HG03439 (cell line): ENCODE measurements at regions not wholly inside any gene's neighbourhood (a gene's known extent, or its start where the extent isn't known, plus 50 kb on each side); places are given as distances from the start of the nearest gene placed in this dataset.
"Not testable (repeated sequence)": the region's sequence is repeated elsewhere in the genome, so short reads cannot be mapped to it uniquely, and the experiment has no call there.

Experiments
- ATAC-seq: cut with Tn5 transposase; IDR thresholded peaks from one replicate; pipeline ENCODE4 v1.9.1; 2021; ENCODE audit warnings: mild to moderate bottlenecking, moderate library complexity; ENCODE audit not compliant: unreplicated experiment

DNA sequence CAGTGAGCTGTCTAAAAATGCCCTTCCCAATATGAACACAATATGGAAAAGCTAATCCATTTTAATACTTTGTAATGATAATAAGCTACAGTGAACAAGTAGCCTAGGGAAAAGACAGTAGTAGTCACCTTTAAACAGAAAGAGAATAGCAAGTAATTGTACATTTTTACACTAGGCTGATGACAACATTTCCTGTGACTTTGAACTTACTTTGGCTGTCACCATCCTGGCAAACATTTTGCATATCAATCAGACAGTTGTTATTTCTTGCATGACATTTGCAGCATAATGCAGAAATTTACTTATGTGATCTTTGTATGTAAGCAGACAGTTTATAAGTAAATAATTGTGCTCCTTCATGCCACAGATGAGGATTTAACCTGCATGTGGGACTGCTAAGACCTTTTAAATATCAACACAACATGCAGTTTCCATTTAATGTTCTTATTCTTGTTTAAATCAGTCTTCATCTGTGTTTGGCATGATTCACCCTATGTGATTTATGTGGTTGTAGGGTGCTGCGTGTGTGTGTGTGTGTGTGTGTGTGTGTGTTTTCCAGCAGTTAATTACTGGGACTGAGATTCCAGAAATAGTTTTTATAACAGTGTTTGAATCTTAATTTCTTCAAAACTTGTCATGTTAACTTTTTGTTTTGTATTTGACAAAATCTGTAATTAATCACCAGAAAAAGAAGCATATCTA lies 997.1 kb upstream of the ARRDC3 start:
- no peak for ATAC-seq

DNA sequence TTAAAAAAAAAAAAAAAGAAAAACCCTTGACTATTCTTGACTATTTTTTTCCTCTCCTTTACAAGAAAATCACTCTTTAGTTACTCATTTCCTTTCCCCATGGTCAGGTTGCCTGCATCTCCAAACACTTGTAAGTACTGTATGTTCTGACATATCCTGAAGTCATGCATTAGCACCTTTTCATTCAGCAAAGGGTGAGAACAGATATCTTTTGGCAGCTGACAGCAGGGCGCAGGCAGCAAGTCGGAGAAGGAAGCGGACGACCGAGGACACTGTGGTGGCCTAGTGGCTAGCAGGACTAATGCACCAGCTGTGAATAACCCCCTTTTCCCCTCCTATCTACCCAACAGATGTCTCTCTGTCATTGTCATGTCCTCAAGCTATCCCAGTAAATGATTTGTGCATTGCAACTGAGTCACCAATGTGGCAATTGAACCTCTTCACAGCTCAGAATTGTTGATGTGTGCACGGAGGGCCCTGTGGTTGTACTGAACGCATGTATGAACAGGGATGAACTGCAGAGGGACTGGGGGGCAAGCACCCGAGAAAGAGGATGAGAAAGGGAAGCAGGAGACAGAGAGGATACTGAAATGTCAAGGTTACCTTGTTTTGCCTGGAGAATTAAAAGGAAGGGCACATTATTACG lies 996.0 kb upstream of the ARRDC3 start:
- ATAC-seq, result no peak

- no peak for ATAC-seq
Measured at GRCh38 chr5:92374859-92375258, 991.7 kb upstream of the ARRDC3 start.

DNA sequence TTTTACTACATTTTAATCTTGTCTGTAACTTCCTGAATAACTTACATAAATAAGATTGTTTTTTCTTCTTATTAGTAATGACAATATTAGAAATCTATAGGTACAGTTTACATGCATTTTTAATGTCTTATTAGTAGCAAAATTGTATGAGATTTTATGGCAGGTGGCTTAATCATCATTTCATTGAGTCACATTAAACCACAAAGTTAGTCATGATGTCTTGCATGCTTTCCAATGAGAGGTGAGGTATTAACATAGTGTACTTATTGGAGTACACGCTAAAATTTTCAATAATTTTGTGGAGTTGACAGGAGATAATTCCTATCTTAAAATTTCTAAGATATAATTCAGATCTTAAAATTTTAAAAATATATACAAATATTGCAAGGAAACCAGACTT lies 989.6 kb upstream of the ARRDC3 start:
- ATAC-seq, result no peak

DNA sequence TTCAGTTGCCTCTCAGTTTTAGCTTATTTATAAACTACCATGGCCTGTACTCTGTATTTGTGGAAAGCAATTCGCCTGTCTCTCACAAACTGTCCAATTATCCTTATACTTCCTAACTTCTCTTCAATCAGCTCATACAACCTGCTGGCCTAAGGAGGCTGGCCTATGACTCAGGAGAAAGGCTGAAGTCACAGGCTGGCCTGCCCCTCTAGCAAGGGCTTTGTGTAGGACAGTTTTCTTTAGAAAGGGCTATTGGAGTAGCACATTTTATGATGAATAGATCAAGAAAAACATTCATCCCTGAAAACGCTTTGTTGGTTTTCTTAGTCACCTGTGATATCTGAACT lies 988.7 kb upstream of the ARRDC3 start:
- no peak for ATAC-seq

DNA sequence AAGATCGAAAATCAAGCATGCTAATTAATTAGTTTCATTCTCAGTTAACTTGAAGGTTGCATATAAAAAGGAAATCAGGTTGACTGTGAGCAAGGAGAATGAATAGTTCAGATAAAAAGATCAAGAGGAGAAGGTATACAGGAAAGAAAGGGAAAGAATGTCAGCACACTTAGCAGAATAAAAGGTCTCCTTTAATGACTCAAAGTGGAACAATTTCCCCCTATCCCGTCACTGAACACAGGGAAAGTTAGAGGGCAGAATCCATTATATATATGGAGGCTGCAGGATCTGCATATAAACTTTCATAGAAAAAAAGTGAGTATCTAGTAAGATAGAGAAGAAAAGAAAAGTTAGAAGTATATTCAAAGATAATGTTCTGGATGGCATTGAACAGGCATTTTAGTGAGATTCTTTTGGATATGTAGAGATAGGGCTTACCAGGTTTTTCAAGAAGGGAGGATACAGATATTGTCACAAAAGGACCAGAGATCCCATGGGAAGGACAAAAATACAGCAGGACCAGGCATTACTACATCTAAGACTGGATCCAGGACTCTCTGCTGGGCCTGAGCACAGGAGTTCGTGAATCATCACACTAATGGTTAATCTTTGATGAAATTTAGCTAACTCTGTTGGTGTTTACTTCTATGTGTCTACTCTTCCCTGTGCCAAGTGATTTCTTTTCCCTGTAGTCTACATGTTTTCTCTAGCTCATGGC lies 988.2 kb upstream of the ARRDC3 start:
- ATAC-seq, result no peak

- no peak for ATAC-seq
Measured at GRCh38 chr5:92370032-92370431, 986.9 kb upstream of the ARRDC3 start.

DNA sequence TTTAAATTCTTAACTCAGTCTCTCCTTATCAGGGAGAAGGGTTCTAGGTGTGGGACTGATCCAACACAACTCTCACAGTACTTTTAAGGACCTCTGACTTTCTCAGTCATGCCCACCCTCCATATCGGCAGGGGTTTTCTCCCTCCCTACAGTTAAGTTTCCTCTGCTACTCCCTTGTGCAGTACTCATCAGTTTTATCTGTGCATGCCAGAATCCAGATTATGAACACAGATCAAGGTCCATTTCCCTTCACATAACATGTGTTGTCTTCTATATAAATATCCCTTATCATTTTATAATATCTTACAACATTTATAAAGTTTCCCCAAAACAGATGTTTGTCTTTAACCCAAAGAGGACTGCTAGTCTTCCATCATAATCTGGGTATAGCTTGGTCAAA lies 986.5 kb upstream of the ARRDC3 start:
- no peak for ATAC-seq

- ATAC-seq, result no peak
Measured at GRCh38 chr5:92364986-92365550, 982.0 kb upstream of the ARRDC3 start.

- ATAC-seq, result no peak
Measured at GRCh38 chr5:92353107-92354030, 970.3 kb upstream of the ARRDC3 start.

- no peak for ATAC-seq
Measured at GRCh38 chr5:92337772-92338234, 954.7 kb upstream of the ARRDC3 start.

DNA sequence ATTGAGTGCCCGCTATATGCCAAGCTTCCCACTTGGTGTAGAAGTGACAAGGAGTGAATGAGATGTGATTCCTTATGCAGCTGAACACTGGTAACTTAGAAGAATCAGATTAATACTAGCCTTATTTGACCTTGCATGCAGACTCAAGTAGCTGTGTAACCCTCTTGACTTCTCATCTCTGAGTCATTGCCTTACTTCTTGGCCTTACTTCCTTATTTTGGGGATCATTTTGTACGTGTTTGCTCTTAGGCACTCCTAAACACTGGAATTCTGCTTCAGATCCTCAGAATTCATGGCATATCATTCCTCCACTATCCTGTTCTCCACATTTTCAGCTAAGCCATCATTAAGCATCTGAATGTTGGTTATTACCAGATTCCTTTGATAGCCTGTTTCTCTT lies 948.9 kb upstream of the ARRDC3 start:
- no peak for ATAC-seq

DNA sequence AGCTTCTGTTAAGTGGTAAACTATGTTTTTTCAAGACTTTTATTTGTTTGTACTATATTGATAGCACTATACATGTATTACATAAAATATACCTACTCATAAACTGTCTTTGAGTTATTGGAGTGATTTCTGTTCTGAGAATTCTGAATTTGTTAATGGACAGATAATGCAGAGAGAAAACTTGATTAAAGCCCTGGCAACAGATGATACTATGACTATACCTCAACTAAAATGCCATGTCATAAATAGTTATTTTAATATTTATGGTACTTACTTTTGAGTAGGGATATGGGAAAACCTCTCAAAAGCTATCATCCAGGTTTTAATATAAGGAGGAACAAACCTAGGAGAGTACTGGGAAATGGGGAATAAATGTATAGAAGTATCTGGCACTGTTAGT lies 947.2 kb upstream of the ARRDC3 start:
- no peak for ATAC-seq

GRCh38 chr5:92329759-92330158 lies 946.6 kb upstream of the ARRDC3 start:
- no peak for ATAC-seq

- no peak for ATAC-seq
Measured at GRCh38 chr5:92328584-92329259, 945.6 kb upstream of the ARRDC3 start.

GRCh38 chr5:92320446-92320845 lies 937.3 kb upstream of the ARRDC3 start:
- no peak for ATAC-seq

- no peak for ATAC-seq
Measured at GRCh38 chr5:92313385-92313784, 930.3 kb upstream of the ARRDC3 start.

GRCh38 chr5:92309336-92309991 lies 926.3 kb upstream of the ARRDC3 start:
- ATAC-seq, result no peak

DNA sequence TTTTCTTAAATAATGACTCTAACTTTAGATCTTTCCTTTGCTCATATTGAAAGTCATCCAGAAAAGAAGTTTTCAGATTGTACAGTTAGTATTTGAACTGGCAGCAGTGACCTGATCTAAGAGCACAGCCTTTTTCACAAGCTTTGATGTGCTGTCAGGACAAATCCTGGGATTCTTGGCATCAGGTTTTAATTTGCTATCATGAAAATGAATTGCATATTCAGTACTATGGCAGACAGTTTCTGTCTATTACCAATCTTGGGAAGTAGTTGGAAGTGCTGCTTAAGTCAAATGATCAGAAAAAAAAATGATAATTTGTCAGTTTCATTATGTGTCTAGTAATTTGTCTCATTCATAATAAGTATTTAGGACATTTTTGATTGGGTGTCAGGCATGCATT lies 925.6 kb upstream of the ARRDC3 start:
- ATAC-seq, result no peak

GRCh38 chr5:92302356-92302755 lies 919.2 kb upstream of the ARRDC3 start:
- ATAC-seq, result not testable (repeated sequence)
